ENCODE measurements at regions not wholly inside any gene's neighbourhood (a gene's known extent, or its start where the extent isn't known, plus 50 kb on each side); places are given as distances from the start of the nearest gene placed in this dataset.

- DNase-seq (ENCODE audit: low spot score), result no peak
- CTCF ChIA-PET, result no interaction called here
- no peak for TF ChIP-seq CTCF (conservative IDR thresholded peaks at IDR 0.05; ENCODE audit: low read depth)
- H3K27ac ChIP-seq, result no peak overlapping the region
- POLR2A ChIA-PET (ENCODE audit: low non-redundant PET), result no interaction called here
Measured at GRCh38 chr7:41489885-41490284, 213.0 kb downstream of the INHBA start.

GRCh38 chr7:41487229-41487940 lies 215.5 kb downstream of the INHBA start:
- ChIA-PET POLR2A (ENCODE audit: low non-redundant PET) (no interaction called here), CTCF (interaction anchor here (0.7 kb wide), 1 partner anchor 485 kb away, joined by 3 read pairs; no protein-coding TSS in a partner anchor)
- H3K27ac ChIP-seq, result no peak overlapping the region
- TF ChIP-seq CTCF (conservative IDR thresholded peaks at IDR 0.05; ENCODE audit: low read depth), result no peak
- no peak for DNase-seq (ENCODE audit: low spot score)

GRCh38 chr7:41481353-41481752 lies 221.5 kb downstream of the INHBA start:
- H3K27ac ChIP-seq, result no peak overlapping the region
- POLR2A ChIA-PET (ENCODE audit: low non-redundant PET), result no interaction called here
- no peak for TF ChIP-seq CTCF (conservative IDR thresholded peaks at IDR 0.05; ENCODE audit: low read depth)
- CTCF ChIA-PET, result interaction anchor here (0.7 to 1.0 kb wide), 2 partner anchors 10 to 656 kb away, joined by 5 to 6 read pairs; no protein-coding TSS in a partner anchor
- no peak for DNase-seq (ENCODE audit: low spot score)

- DNase-seq (ENCODE audit: low spot score), result no peak
- ChIA-PET CTCF (no interaction called here), POLR2A (ENCODE audit: low non-redundant PET) (no interaction called here)
- no peak for TF ChIP-seq CTCF (conservative IDR thresholded peaks at IDR 0.05; ENCODE audit: low read depth)
- H3K27ac ChIP-seq, result no peak overlapping the region
Measured at GRCh38 chr7:41478187-41478586, 224.7 kb downstream of the INHBA start.

GRCh38 chr7:41476460-41476803 lies 226.5 kb downstream of the INHBA start:
- CTCF ChIA-PET, result no interaction called here
- no peak overlapping the region for H3K27ac ChIP-seq
- POLR2A ChIA-PET (ENCODE audit: low non-redundant PET), result no interaction called here
- no peak for DNase-seq (ENCODE audit: low spot score)
- no peak for TF ChIP-seq CTCF (conservative IDR thresholded peaks at IDR 0.05; ENCODE audit: low read depth)

- DNase-seq (ENCODE audit: low spot score), result no peak
- CTCF ChIA-PET, result no interaction called here
- POLR2A ChIA-PET (ENCODE audit: low non-redundant PET), result no interaction called here
- H3K27ac ChIP-seq, result no peak overlapping the region
- no peak for TF ChIP-seq CTCF (conservative IDR thresholded peaks at IDR 0.05; ENCODE audit: low read depth)
Measured at GRCh38 chr7:41475801-41476459, 227.0 kb downstream of the INHBA start.
